ENCODE measurements at regions not wholly inside any gene's neighbourhood (a gene's known extent, or its start where the extent isn't known, plus 50 kb on each side); places are given as distances from the start of the nearest gene placed in this dataset.

GRCh38 chr5:74337254-74337983, 303.1 kb downstream of the ENC1 start (continued):
- TF ChIP-seq REST (IDR thresholded peaks at IDR 0.05; ENCODE audit: low read depth) (no peak), ATF3 (IDR thresholded peaks at IDR 0.05) (no peak), SP1 (IDR thresholded peaks at IDR 0.05; ENCODE audit: low read depth) (no peak)

GRCh38 chr5:74336297-74336696, 304.2 kb downstream of the ENC1 start:
- Histone ChIP-seq H3K4me2 (ENCODE audit: low read length) (no peak overlapping the region), H3K79me2 (ENCODE audit: insufficient read depth, low read length) (no peaks in the 10 kb centered on the region), H4K20me1 (ENCODE audit: insufficient read depth) (no peaks in the 10 kb centered on the region), H3K9me3 (ENCODE audit: control insufficient read depth in 1 of 2, insufficient read depth in 1 of 2, low read depth in 1 of 2, low read length in 2 of 2) (no peaks in the 10 kb centered on the region), H3K27ac (ENCODE audit: low read depth, low read length) (no peak overlapping the region), H3K27me3 (ENCODE audit: insufficient read depth, low read length) (peaks cover 19% of the 10 kb centered on the region; the same call in 1 of the 2 replicates), H3K4me3 (replicated peaks in 1 of 2; ENCODE audit: low read depth in 1 of 2, low read length in 2 of 2) (no peak overlapping the region), H3K9me2 (ENCODE audit: insufficient read depth) (no peaks in the 10 kb centered on the region), H3K36me3 (ENCODE audit: control insufficient read depth in 1 of 2, insufficient read depth in 2 of 2, low read length in 2 of 2) (no peaks in the 10 kb centered on the region), H2AFZ (ENCODE audit: low read depth, low read length, poor library complexity, severe bottlenecking) (no peak overlapping the region), H3K4me1 (ENCODE audit: control insufficient read depth in 1 of 2, insufficient read depth in 2 of 2, low read length in 2 of 2) (no peaks in the 10 kb centered on the region), H3K9ac (ENCODE audit: low read length) (no peak overlapping the region)
- RAD21 ChIA-PET (ENCODE audit: low non-redundant PET in 1 of 2, low total read pairs in 2 of 2, uncharacterized antibody in 2 of 2, unreplicated experiment in 2 of 2): no interaction called here
- POLR2A ChIA-PET: no interaction called here
- TF ChIP-seq EZH2phosphoT487 (IDR thresholded peaks at IDR 0.05; ENCODE audit: borderline replicate concordance): no peak
- no peak for TF ChIP-seq CBX3 (IDR thresholded peaks at IDR 0.05; ENCODE audit: low read depth)
- peak; percentile 23 to 54 (median 38); a peak in 5 of 6 replicates for TF ChIP-seq CTCF (IDR thresholded peaks at IDR 0.05 in 2 of 3, conservative IDR thresholded peaks at IDR 0.05 in 1 of 3; ENCODE audit: borderline replicate concordance in 1 of 3, insufficient read depth in 1 of 3, low read depth in 2 of 3, low read length in 2 of 3)
- TF ChIP-seq RAD21 (IDR thresholded peaks at IDR 0.05; ENCODE audit: low read depth): peak; percentile 22; the same call in 1 of the 2 replicates
- TF ChIP-seq SRF (IDR thresholded peaks at IDR 0.05; ENCODE audit: low read depth): no peak
- no TSS peak for BruUV-seq (replicated peaks)
- no peak for DNase-seq (ENCODE audit: low read depth, low spot score)
- intact Hi-C loops (cut with micrococcal nuclease): no loop called here
- CTCF ChIA-PET: no interaction called here
- peak; percentile 83 for ATAC-seq
